ENCODE measurements at regions not wholly inside any gene's neighbourhood (a gene's known extent, or its start where the extent isn't known, plus 50 kb on each side); places are given as distances from the start of the nearest gene placed in this dataset.

GRCh38 chr2:16294791-16295190, 354.4 kb downstream of the MYCN start:
- H3K9me3 Mint-ChIP-seq, result no peaks in the 10 kb centered on the region

GRCh38 chr2:16293871-16294270, 353.5 kb downstream of the MYCN start:
- H3K36me3 Mint-ChIP-seq, result no peaks in the 10 kb centered on the region
- POLR2A ChIA-PET, result no interaction called here

More at GRCh38 chr2:16294791-16295190, 354.4 kb downstream of the MYCN start:
- H3K36me3 Mint-ChIP-seq, result no peaks in the 10 kb centered on the region
- ATAC-seq (ENCODE audit: low read depth) (no peak), DNase-seq (no peak)
- no peak overlapping the region for H3K27ac Mint-ChIP-seq
- H3K27me3 Mint-ChIP-seq, result peaks cover 2% of the 10 kb centered on the region
- no peak overlapping the region for H3K4me3 Mint-ChIP-seq
- POLR2A ChIA-PET, result no interaction called here
- no peaks in the 10 kb centered on the region for H3K4me1 Mint-ChIP-seq

GRCh38 chr2:16293398-16293797, 353.0 kb downstream of the MYCN start:
- Mint-ChIP-seq H3K36me3 (no peaks in the 10 kb centered on the region), H3K27me3 (peaks cover 2% of the 10 kb centered on the region), H3K27ac (no peak overlapping the region), H3K4me1 (no peaks in the 10 kb centered on the region), H3K4me3 (no peak overlapping the region), H3K9me3 (no peaks in the 10 kb centered on the region)
- no peak for ATAC-seq (ENCODE audit: low read depth)
- POLR2A ChIA-PET, result no interaction called here
- no peak for DNase-seq

More at GRCh38 chr2:16293871-16294270, 353.5 kb downstream of the MYCN start:
- no peaks in the 10 kb centered on the region for H3K9me3 Mint-ChIP-seq
- ATAC-seq (ENCODE audit: low read depth) (no peak), DNase-seq (no peak)
- no peaks in the 10 kb centered on the region for H3K4me1 Mint-ChIP-seq
- H3K4me3 Mint-ChIP-seq, result no peak overlapping the region
- H3K27ac Mint-ChIP-seq, result no peak overlapping the region
- H3K27me3 Mint-ChIP-seq, result peaks cover 2% of the 10 kb centered on the region

- POLR2A ChIA-PET, result no interaction called here
- DNase-seq (no peak), ATAC-seq (ENCODE audit: low read depth) (no peak)
- Mint-ChIP-seq H3K27me3 (no peaks in the 10 kb centered on the region), H3K4me3 (no peak overlapping the region), H3K9me3 (no peaks in the 10 kb centered on the region), H3K27ac (no peak overlapping the region), H3K4me1 (no peaks in the 10 kb centered on the region), H3K36me3 (no peaks in the 10 kb centered on the region)
Measured at GRCh38 chr2:16291731-16292550, 351.6 kb downstream of the MYCN start.

GRCh38 chr2:16291226-16291625, 350.9 kb downstream of the MYCN start:
- Mint-ChIP-seq H3K4me3 (no peak overlapping the region), H3K27ac (no peak overlapping the region), H3K36me3 (no peaks in the 10 kb centered on the region), H3K4me1 (no peaks in the 10 kb centered on the region), H3K9me3 (no peaks in the 10 kb centered on the region), H3K27me3 (no peaks in the 10 kb centered on the region)
- ATAC-seq (ENCODE audit: low read depth) (no peak), DNase-seq (no peak)
- POLR2A ChIA-PET, result no interaction called here

GRCh38 chr2:16290311-16291020, 350.1 kb downstream of the MYCN start:
- POLR2A ChIA-PET, result no interaction called here
- Mint-ChIP-seq H3K27ac (no peak overlapping the region), H3K4me3 (no peak overlapping the region), H3K36me3 (no peaks in the 10 kb centered on the region), H3K9me3 (no peaks in the 10 kb centered on the region), H3K4me1 (no peaks in the 10 kb centered on the region), H3K27me3 (no peaks in the 10 kb centered on the region)
- ATAC-seq (ENCODE audit: low read depth) (no peak), DNase-seq (no peak)

- Mint-ChIP-seq H3K27me3 (no peaks in the 10 kb centered on the region), H3K27ac (no peak overlapping the region), H3K9me3 (no peaks in the 10 kb centered on the region), H3K36me3 (no peaks in the 10 kb centered on the region), H3K4me1 (no peaks in the 10 kb centered on the region), H3K4me3 (no peak overlapping the region)
- ATAC-seq (ENCODE audit: low read depth) (no peak), DNase-seq (no peak)
- POLR2A ChIA-PET, result no interaction called here
Measured at GRCh38 chr2:16288371-16289112, 348.2 kb downstream of the MYCN start.

- ATAC-seq (ENCODE audit: low read depth), result no peak
- Mint-ChIP-seq H3K4me1 (no peaks in the 10 kb centered on the region), H3K27me3 (no peaks in the 10 kb centered on the region), H3K36me3 (no peaks in the 10 kb centered on the region), H3K4me3 (no peak overlapping the region), H3K9me3 (no peaks in the 10 kb centered on the region), H3K27ac (no peak overlapping the region)
- POLR2A ChIA-PET, result no interaction called here
- no peak for DNase-seq
Measured at GRCh38 chr2:16287831-16288230, 347.5 kb downstream of the MYCN start.

GRCh38 chr2:16287281-16287680, 346.9 kb downstream of the MYCN start:
- DNase-seq (no peak), ATAC-seq (ENCODE audit: low read depth) (no peak)
- POLR2A ChIA-PET, result no interaction called here
- Mint-ChIP-seq H3K27ac (no peak overlapping the region), H3K36me3 (no peaks in the 10 kb centered on the region), H3K4me3 (no peak overlapping the region), H3K4me1 (no peaks in the 10 kb centered on the region), H3K27me3 (no peaks in the 10 kb centered on the region), H3K9me3 (no peaks in the 10 kb centered on the region)

GRCh38 chr2:16285813-16286510, 345.6 kb downstream of the MYCN start:
- DNase-seq (no peak), ATAC-seq (ENCODE audit: low read depth) (no peak)
- POLR2A ChIA-PET, result no interaction called here
- Mint-ChIP-seq H3K4me3 (no peak overlapping the region), H3K4me1 (no peaks in the 10 kb centered on the region), H3K36me3 (no peaks in the 10 kb centered on the region), H3K9me3 (no peaks in the 10 kb centered on the region), H3K27me3 (no peaks in the 10 kb centered on the region), H3K27ac (no peak overlapping the region)

- POLR2A ChIA-PET, result no interaction called here
- DNase-seq (no peak), ATAC-seq (ENCODE audit: low read depth) (no peak)
- Mint-ChIP-seq H3K27me3 (no peaks in the 10 kb centered on the region), H3K4me3 (no peak overlapping the region), H3K9me3 (no peaks in the 10 kb centered on the region), H3K4me1 (no peaks in the 10 kb centered on the region), H3K27ac (no peak overlapping the region), H3K36me3 (no peaks in the 10 kb centered on the region)
Measured at GRCh38 chr2:16284941-16285625, 344.7 kb downstream of the MYCN start.

GRCh38 chr2:16283071-16283850, 342.9 kb downstream of the MYCN start:
- ATAC-seq (ENCODE audit: low read depth), result no peak
- no peaks in the 10 kb centered on the region for H3K27me3 Mint-ChIP-seq
- POLR2A ChIA-PET, result no interaction called here
- no peaks in the 10 kb centered on the region for H3K9me3 Mint-ChIP-seq
- peaks cover 1% of the 10 kb centered on the region for H3K4me1 Mint-ChIP-seq
- no peak overlapping the region for H3K4me3 Mint-ChIP-seq
- no peaks in the 10 kb centered on the region for H3K36me3 Mint-ChIP-seq
- no peak for DNase-seq
- H3K27ac Mint-ChIP-seq, result no peak overlapping the region

All from activated naive CD8-positive, alpha-beta T cell treated with anti-CD3 and anti-CD28 coated beads, Interleukin-2, amount 10 ng/mL, durations not matched to agents 7 days and 5 days (primary cell).